Thoracic aorta (tissue), 2 donors: ENCODE measurements at regions not wholly inside any gene's neighbourhood (a gene's known extent, or its start where the extent isn't known, plus 50 kb on each side); places are given as distances from the start of the nearest gene placed in this dataset.
A peak's percentile ranks its signal among the peaks of the same experiment; 100 is the strongest.

Experiments used
- ATAC-seq: fragments of 150-250 bp; one replicate; pipeline ENCODE4 v1.8.0; 2017; ENCODE audit warnings: low read depth; ENCODE audit not compliant: insufficient number of reproducible peaks, low FRiP score
- DNase-seq: peaks from one replicate; pipeline ENCODE4 v3.0.0-alpha.2; 2020; ENCODE audit warnings: low spot score
- H3K27ac ChIP-seq, 2 donors: fragments of 200-600 bp; sonication (generic); 1 replicate in 1 of 2; 2 replicates in 1 of 2; pipeline ENCODE4 v1.5.1; 2016; ENCODE audit warnings: mild to moderate bottlenecking in 2 of 2, moderate library complexity in 2 of 2
- H3K27me3 ChIP-seq: fragments of 200-600 bp; sonication (generic); replicated peaks from 2 replicates; pipeline ENCODE4 v1.6.0; 2016; ENCODE audit warnings: mild to moderate bottlenecking; ENCODE audit not compliant: insufficient read depth
- H3K36me3 ChIP-seq: fragments of 200-600 bp; sonication (generic); one replicate; pipeline ENCODE4 v1.5.1; 2016
- H3K4me1 ChIP-seq, 2 donors: fragments of 200-600 bp; sonication (generic); 1 replicate in 1 of 2; 2 replicates in 1 of 2; pipeline versions ENCODE4 v1.5.1 to v1.6.0; 2016; ENCODE audit warnings: low read depth in 2 of 2, mild to moderate bottlenecking in 1 of 2; ENCODE audit not compliant: control insufficient read depth in 1 of 2
- H3K4me3 ChIP-seq: fragments of 200-600 bp; sonication (generic); 2 replicates; pipeline ENCODE4 v1.5.1; 2016; ENCODE audit warnings: mild to moderate bottlenecking
- H3K9me3 ChIP-seq: fragments of 200-600 bp; sonication (generic); 2 replicates; pipeline ENCODE4 v1.5.1; 2016
- TF ChIP-seq, protein P1 (sequence below): fragments of 200-600 bp; sonication (generic); IDR thresholded peaks from one replicate; pipeline ENCODE4 v1.5.1; 2019; ENCODE audit warnings: antibody characterized with exemption

DNA sequence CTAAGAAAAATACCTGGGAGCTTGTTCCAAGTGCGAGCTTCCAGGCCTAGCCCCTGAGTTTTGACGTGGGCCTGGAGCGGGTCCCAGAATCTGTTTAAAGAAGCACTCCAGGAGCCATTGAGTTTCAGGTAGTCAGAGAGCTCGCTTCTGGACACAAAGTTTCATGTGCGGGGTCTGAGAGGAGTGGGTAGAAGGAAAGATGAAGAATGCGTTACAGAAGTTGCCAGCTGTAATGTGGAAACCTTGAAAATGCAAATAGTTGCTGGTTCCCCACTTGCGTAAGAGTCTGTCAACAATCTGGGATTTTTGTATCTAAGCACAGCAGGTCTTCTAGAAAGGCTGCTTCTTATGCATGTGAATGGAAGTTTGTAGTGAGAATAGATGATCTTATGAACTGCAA, 77.5 kb upstream of the CLCN4 start:
- no peaks in the 10 kb centered on the region for H3K9me3 ChIP-seq
- H3K27ac ChIP-seq: no peak overlapping the region
- H3K4me3 ChIP-seq: no peak overlapping the region
- no peaks in the 10 kb centered on the region for H3K36me3 ChIP-seq
- TF ChIP-seq, protein P1, sequence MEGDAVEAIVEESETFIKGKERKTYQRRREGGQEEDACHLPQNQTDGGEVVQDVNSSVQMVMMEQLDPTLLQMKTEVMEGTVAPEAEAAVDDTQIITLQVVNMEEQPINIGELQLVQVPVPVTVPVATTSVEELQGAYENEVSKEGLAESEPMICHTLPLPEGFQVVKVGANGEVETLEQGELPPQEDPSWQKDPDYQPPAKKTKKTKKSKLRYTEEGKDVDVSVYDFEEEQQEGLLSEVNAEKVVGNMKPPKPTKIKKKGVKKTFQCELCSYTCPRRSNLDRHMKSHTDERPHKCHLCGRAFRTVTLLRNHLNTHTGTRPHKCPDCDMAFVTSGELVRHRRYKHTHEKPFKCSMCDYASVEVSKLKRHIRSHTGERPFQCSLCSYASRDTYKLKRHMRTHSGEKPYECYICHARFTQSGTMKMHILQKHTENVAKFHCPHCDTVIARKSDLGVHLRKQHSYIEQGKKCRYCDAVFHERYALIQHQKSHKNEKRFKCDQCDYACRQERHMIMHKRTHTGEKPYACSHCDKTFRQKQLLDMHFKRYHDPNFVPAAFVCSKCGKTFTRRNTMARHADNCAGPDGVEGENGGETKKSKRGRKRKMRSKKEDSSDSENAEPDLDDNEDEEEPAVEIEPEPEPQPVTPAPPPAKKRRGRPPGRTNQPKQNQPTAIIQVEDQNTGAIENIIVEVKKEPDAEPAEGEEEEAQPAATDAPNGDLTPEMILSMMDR: no peak
- H3K27me3 ChIP-seq: no peaks in the 10 kb centered on the region
- peaks cover 7 to 21% of the 10 kb centered on the region in 2 donors for H3K4me1 ChIP-seq
- DNase-seq (no peak), ATAC-seq (no peak)

- TF ChIP-seq, protein P1: no peak
- no peaks in the 10 kb centered on the region for H3K36me3 ChIP-seq
- no peak for DNase-seq
- peak overlapping the region; percentile 71 to 85 for H3K27ac ChIP-seq
- H3K9me3 ChIP-seq: no peaks in the 10 kb centered on the region
- H3K4me3 ChIP-seq: peak overlapping the region; percentile 52
- H3K27me3 ChIP-seq: no peaks in the 10 kb centered on the region
- no peak for ATAC-seq
- peaks cover 9 to 27% of the 10 kb centered on the region in 2 donors for H3K4me1 ChIP-seq
Measured at GRCh38 chrX:10083809-10084208, 73.0 kb upstream of the CLCN4 start.

DNA sequence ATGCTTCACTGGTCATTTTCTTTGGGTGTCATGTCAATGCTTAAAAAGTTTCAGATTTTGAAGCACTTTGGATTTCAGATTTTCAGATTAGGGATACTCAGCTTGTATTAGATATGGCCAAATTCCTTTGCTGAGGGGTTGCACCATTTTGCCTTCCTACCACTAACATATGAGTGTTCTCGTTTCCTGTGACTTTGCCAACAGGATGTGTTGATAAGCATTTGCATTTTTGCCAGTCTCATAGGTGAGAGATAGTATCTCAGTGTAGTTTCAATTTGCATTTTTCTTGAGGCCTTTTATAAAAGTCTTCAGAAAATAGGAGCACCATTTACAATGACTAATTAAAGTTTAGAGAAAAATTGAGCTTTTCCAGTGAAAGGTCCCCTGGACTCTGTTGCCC, 71.6 kb upstream of the CLCN4 start:
- H3K27me3 ChIP-seq: no peaks in the 10 kb centered on the region
- ATAC-seq (no peak), DNase-seq (no peak)
- H3K36me3 ChIP-seq: no peaks in the 10 kb centered on the region
- H3K4me3 ChIP-seq: no peak overlapping the region
- peaks cover 9 to 38% of the 10 kb centered on the region in 2 donors for H3K4me1 ChIP-seq
- no peak overlapping the region for H3K27ac ChIP-seq
- no peaks in the 10 kb centered on the region for H3K9me3 ChIP-seq
- TF ChIP-seq, protein P1: no peak

DNA sequence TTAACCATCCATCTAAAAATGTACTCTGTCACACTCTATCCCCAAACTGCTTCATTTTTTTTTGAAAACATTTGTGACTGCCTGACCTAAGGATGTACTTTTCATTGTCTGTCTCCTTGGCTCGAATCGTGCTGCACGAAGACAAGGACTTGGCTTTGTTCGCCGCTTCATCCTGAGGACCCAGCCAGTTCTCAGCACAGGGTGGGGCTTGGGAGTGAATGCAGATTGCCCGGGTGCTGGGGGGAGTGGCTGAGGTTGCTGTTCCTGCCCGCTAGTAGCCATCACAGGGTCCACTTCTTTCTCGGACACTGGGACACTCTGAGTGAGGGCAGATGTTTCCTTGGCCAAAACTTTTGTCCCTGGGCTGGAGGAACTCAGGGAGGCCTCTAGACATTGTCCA, 70.1 kb upstream of the CLCN4 start:
- no peak for ATAC-seq
- Histone ChIP-seq H3K4me1 (peaks cover 9 to 38% of the 10 kb centered on the region in 2 donors), H3K27me3 (no peaks in the 10 kb centered on the region), H3K4me3 (no peak overlapping the region), H3K27ac (no peak overlapping the region), H3K36me3 (peaks cover under 1% of the 10 kb centered on the region), H3K9me3 (no peaks in the 10 kb centered on the region)
- TF ChIP-seq, protein P1: no peak
- DNase-seq: no peak

DNA sequence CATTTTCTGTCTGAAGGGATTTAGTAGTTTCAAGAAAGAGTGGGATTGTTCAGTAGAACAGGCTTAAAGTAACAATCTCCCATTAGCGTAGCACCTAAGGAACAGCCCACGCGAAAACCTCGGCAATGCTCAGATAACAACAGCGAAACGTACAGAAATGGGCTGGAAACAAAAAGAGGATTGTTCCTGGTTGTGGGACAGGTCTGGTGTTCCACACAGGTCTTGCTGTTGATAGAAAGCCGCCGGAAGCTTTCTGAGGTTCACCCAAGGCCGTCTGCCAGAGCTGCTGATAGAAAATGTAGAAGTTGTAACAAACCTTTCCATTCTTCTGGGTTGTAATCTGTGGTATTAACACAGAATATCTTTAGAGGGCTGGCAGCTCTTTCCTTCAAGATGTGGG, 69.4 kb upstream of the CLCN4 start:
- Histone ChIP-seq H3K9me3 (no peaks in the 10 kb centered on the region), H3K27me3 (no peaks in the 10 kb centered on the region), H3K4me3 (no peak overlapping the region), H3K4me1 (peaks cover 9 to 34% of the 10 kb centered on the region in 2 donors), H3K36me3 (peaks cover 4% of the 10 kb centered on the region), H3K27ac (no peak overlapping the region)
- ATAC-seq: no peak
- no peak for DNase-seq
- TF ChIP-seq, protein P1: no peak
